GM06990 (cell line): ENCODE measurements at regions not wholly inside any gene's neighbourhood (a gene's known extent, or its start where the extent isn't known, plus 50 kb on each side); places are given as distances from the start of the nearest gene placed in this dataset.

ENCODE experiments used
- DNase-seq: peaks from one replicate; pipeline ENCODE4 v3.0.0-alpha.2; 2011; ENCODE audit not compliant: insufficient read length; ENCODE audit errors: extremely low read depth
- H3K27me3 ChIP-seq: replicated peaks from 2 replicates; pipeline ENCODE4 v1.6.0; 2011; ENCODE audit warnings: low read length; ENCODE audit not compliant: control insufficient read depth, insufficient read depth
- H3K36me3 ChIP-seq: 2 replicates; pipeline ENCODE4 v1.5.1; 2011; ENCODE audit warnings: low read length; ENCODE audit not compliant: control insufficient read depth, insufficient read depth
- H3K4me3 ChIP-seq: replicated peaks from 2 replicates; pipeline ENCODE4 v1.5.1; 2011; ENCODE audit warnings: low read depth, mild to moderate bottlenecking, control low read depth, low read length
- CTCF ChIP-seq: IDR thresholded peaks from 2 replicates; pipeline ENCODE4 v1.5.1; 2011; ENCODE audit warnings: low read length, control low read depth, mild to moderate bottlenecking, inconsistent platforms; ENCODE audit not compliant: insufficient read depth, poor library complexity, severe bottlenecking

GRCh38 chr4:112876316-112876715, 173.1 kb upstream of the ANK2 start:
- H3K27me3 ChIP-seq, result no peaks in the 10 kb centered on the region
- H3K36me3 ChIP-seq, result no peaks in the 10 kb centered on the region
- TF ChIP-seq CTCF, result no peak
- no peak for DNase-seq
- H3K4me3 ChIP-seq, result no peak overlapping the region

- Histone ChIP-seq H3K36me3 (no peaks in the 10 kb centered on the region), H3K27me3 (no peaks in the 10 kb centered on the region), H3K4me3 (no peak overlapping the region)
- no peak for DNase-seq
- no peak for TF ChIP-seq CTCF
These were observed 167.6 kb upstream of the ANK2 start for GRCh38 chr4:112881842-112882241.

- Histone ChIP-seq H3K4me3 (no peak overlapping the region), H3K36me3 (no peaks in the 10 kb centered on the region), H3K27me3 (no peaks in the 10 kb centered on the region)
- DNase-seq, result no peak
- TF ChIP-seq CTCF, result no peak
These were observed 167.2 kb upstream of the ANK2 start for GRCh38 chr4:112882286-112882685.

GRCh38 chr4:112884406-112884805, 165.0 kb upstream of the ANK2 start:
- no peaks in the 10 kb centered on the region for H3K27me3 ChIP-seq
- DNase-seq, result no peak
- H3K36me3 ChIP-seq, result no peaks in the 10 kb centered on the region
- H3K4me3 ChIP-seq, result no peak overlapping the region
- no peak for TF ChIP-seq CTCF

GRCh38 chr4:112885897-112886296, 163.6 kb upstream of the ANK2 start:
- Histone ChIP-seq H3K27me3 (no peaks in the 10 kb centered on the region), H3K36me3 (no peaks in the 10 kb centered on the region), H3K4me3 (no peak overlapping the region)
- no peak for TF ChIP-seq CTCF
- no peak for DNase-seq

GRCh38 chr4:112888622-112889021, 160.8 kb upstream of the ANK2 start:
- H3K27me3 ChIP-seq, result no peaks in the 10 kb centered on the region
- no peak for DNase-seq
- H3K4me3 ChIP-seq, result no peak overlapping the region
- no peaks in the 10 kb centered on the region for H3K36me3 ChIP-seq
- no peak for TF ChIP-seq CTCF
